Upper lobe of left lung (tissue), 4 donors: ENCODE measurements at regions not wholly inside any gene's neighbourhood (a gene's known extent, or its start where the extent isn't known, plus 50 kb on each side); places are given as distances from the start of the nearest gene placed in this dataset.

Experiments used
- POLR2A ChIP-seq, 4 donors: fragments of 450-650 bp; IDR thresholded peaks; one replicate each; pipeline ENCODE4 v1.5.1; 2016 to 2017; ENCODE audit warnings: antibody characterized with exemption in 4 of 4, mild to moderate bottlenecking in 2 of 4
- POLR2AphosphoS5 ChIP-seq, 2 donors: sonication (generic); formaldehyde crosslinking; IDR thresholded peaks; one replicate each; pipeline ENCODE4 v1.5.1; 2017; ENCODE audit warnings: antibody characterized with exemption in 2 of 2
- TF ChIP-seq, protein P1 (sequence below), 6 experiments: fragments of 450-650 bp in 4 of 6; fragments of 200-600 bp in 2 of 6; sonication (generic) in 2 of 6; IDR thresholded peaks; one replicate each; pipeline ENCODE4 v1.5.1; 2016 to 2019; ENCODE audit warnings: antibody characterized with exemption in 6 of 6

DNA sequence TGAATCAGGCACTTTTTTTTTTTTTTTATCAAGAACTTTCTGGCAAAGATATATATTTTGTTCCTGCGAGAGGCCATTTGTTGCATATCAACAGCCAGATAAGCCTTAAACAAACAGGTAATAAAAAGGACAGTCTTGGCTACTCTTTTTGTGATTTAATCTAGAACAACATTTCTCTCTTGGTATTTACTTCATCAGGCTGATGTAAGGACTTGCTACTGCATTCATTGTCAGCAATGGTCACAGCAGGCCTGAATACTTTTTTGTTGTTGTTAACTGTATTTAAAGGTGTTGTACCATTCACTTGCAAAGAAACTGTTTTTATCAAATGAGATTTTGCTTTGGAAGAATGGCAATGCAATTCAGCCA, 683.8 kb downstream of the IRS1 start:
- no peak for TF ChIP-seq POLR2A (IDR thresholded peaks at IDR 0.05)
- no peak for TF ChIP-seq POLR2AphosphoS5 (IDR thresholded peaks at IDR 0.05)
- TF ChIP-seq, protein P1, sequence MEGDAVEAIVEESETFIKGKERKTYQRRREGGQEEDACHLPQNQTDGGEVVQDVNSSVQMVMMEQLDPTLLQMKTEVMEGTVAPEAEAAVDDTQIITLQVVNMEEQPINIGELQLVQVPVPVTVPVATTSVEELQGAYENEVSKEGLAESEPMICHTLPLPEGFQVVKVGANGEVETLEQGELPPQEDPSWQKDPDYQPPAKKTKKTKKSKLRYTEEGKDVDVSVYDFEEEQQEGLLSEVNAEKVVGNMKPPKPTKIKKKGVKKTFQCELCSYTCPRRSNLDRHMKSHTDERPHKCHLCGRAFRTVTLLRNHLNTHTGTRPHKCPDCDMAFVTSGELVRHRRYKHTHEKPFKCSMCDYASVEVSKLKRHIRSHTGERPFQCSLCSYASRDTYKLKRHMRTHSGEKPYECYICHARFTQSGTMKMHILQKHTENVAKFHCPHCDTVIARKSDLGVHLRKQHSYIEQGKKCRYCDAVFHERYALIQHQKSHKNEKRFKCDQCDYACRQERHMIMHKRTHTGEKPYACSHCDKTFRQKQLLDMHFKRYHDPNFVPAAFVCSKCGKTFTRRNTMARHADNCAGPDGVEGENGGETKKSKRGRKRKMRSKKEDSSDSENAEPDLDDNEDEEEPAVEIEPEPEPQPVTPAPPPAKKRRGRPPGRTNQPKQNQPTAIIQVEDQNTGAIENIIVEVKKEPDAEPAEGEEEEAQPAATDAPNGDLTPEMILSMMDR (IDR thresholded peaks at IDR 0.05) = no peak
